ENCODE measurements at regions not wholly inside any gene's neighbourhood (a gene's known extent, or its start where the extent isn't known, plus 50 kb on each side); places are given as distances from the start of the nearest gene placed in this dataset.

GRCh38 chr2:100193291-100193710, 50.9 kb upstream of the AFF3 start:
- Histone ChIP-seq H3K9me3 (ENCODE audit: low read length) (no peaks in the 10 kb centered on the region), H3K27ac (ENCODE audit: extremely low read length, insufficient read depth, low read length) (no peak overlapping the region), H3K4me1 (ENCODE audit: insufficient read depth, low read length) (peaks cover 5% of the 10 kb centered on the region; the same call in 1 of the 2 replicates), H3K79me2 (ENCODE audit: insufficient read depth, low read length) (no peaks in the 10 kb centered on the region), H3K4me3 (replicated peaks in 1 of 3; ENCODE audit: insufficient read depth in 1 of 3, low read depth in 2 of 3, low read length in 3 of 3) (no peak overlapping the region), H2AFZ (ENCODE audit: low read length) (no peak overlapping the region), H3K36me3 (replicated peaks in 1 of 2; ENCODE audit: control insufficient read depth in 1 of 2, insufficient read depth in 2 of 2, low read length in 2 of 2) (no peaks in the 10 kb centered on the region), H3K27me3 (ENCODE audit: control insufficient read depth in 1 of 2, insufficient read depth in 2 of 2, low read length in 2 of 2) (peaks cover 2 to 6% of the 10 kb centered on the region in 2 experiments; a peak in 4 of 5 replicates), H3K4me2 (ENCODE audit: low read depth, low read length) (no peak overlapping the region), H4K20me1 (ENCODE audit: insufficient read depth, low read length) (no peaks in the 10 kb centered on the region), H3K9ac (ENCODE audit: insufficient read depth, low read depth, low read length) (no peak overlapping the region)
- FAIRE-seq, result no peak
- in situ Hi-C loops (cut with HindIII; ENCODE audit: extremely low pct_ligation_motif_present, low pct_unique_long_range_greater_than_20kb), result no loop called here
- BruUV-seq (replicated peaks), result no TSS peak
- ChIA-PET CTCF (ENCODE audit: low intra/inter-chr PET ratio, low total read pairs) (no interaction called here), POLR2A (no interaction called here)
- no peak for DNase-seq (ENCODE audit: low spot score)
- intact Hi-C loops (cut with micrococcal nuclease; ENCODE audit: unreplicated experiment), result no loop called here
- no peak for TF ChIP-seq CBX2 (IDR thresholded peaks at IDR 0.05; ENCODE audit: low read depth, low read length)
- no peak for TF ChIP-seq CBX2 (CRISPR knock-in tag; IDR thresholded peaks at IDR 0.05; ENCODE audit: low read depth)
- TF ChIP-seq AGO2 (optimal IDR thresholded peaks at IDR 0.05; ENCODE audit: low read depth, low read length), result no peak
- TF ChIP-seq ZFP37 (CRISPR knock-in tag; IDR thresholded peaks at IDR 0.05; ENCODE audit: borderline replicate concordance), result no peak
- TF ChIP-seq SMAD1 (CRISPR knock-in tag; IDR thresholded peaks at IDR 0.05; ENCODE audit: borderline replicate concordance, low read depth), result no peak
- no peak for TF ChIP-seq SRSF4 (IDR thresholded peaks at IDR 0.05; ENCODE audit: low read depth, low read length, poor library complexity, severe bottlenecking)
- no peak for TF ChIP-seq EP300 (IDR thresholded peaks at IDR 0.05; ENCODE audit: low read depth in 2 of 2, low read length in 2 of 2)
- TF ChIP-seq EP300 (CRISPR knock-in tag; IDR thresholded peaks at IDR 0.05; ENCODE audit: borderline replicate concordance), result no peak
- no peak for TF ChIP-seq MNT (IDR thresholded peaks at IDR 0.05)
- no peak for TF ChIP-seq FOXO1 (CRISPR knock-in tag; IDR thresholded peaks at IDR 0.05)
- TF ChIP-seq ZFP1 (CRISPR knock-in tag; IDR thresholded peaks at IDR 0.05), result no peak
- no peak for TF ChIP-seq TIGD3 (CRISPR knock-in tag; IDR thresholded peaks at IDR 0.05; ENCODE audit: borderline replicate concordance)
- no peak for TF ChIP-seq NR1H2 (CRISPR knock-in tag; IDR thresholded peaks at IDR 0.05; ENCODE audit: borderline replicate concordance, low read depth)
- whole genome bisulfite sequencing (ENCODE audit: low lambda C conversion rate), result 15% methylated on average over 6 of the region's 6 CpGs
- no peak for ATAC-seq

All from HepG2 (cell line).